IPS DF 6.9 (cell line): ENCODE measurements at regions not wholly inside any gene's neighbourhood (a gene's known extent, or its start where the extent isn't known, plus 50 kb on each side); places are given as distances from the start of the nearest gene placed in this dataset.

Source experiments
- DNase-seq: peaks from one replicate; pipeline ENCODE4 v3.0.0-alpha.2; 2013; ENCODE audit warnings: low read depth, low spot score
- H3K27ac ChIP-seq: one replicate; pipeline ENCODE4 v1.5.1; 2013; ENCODE audit warnings: low read length, control low read depth
- H3K27me3 ChIP-seq: 2 replicates; pipeline ENCODE4 v1.6.1; 2013; ENCODE audit warnings: mild to moderate bottlenecking, low read length; ENCODE audit not compliant: control insufficient read depth, insufficient read depth
- H3K36me3 ChIP-seq: 2 replicates; pipeline ENCODE4 v1.6.1; 2013; ENCODE audit warnings: low read length; ENCODE audit not compliant: control insufficient read depth, insufficient read depth
- H3K4me1 ChIP-seq: 2 replicates; pipeline ENCODE4 v1.6.1; 2013; ENCODE audit warnings: low read length; ENCODE audit not compliant: control insufficient read depth, insufficient read depth
- H3K4me3 ChIP-seq: 2 replicates; pipeline ENCODE4 v1.5.1; 2013; ENCODE audit warnings: mild to moderate bottlenecking, low read length
- H3K9me3 ChIP-seq: 2 replicates; pipeline ENCODE4 v1.6.1; 2013; ENCODE audit warnings: low read length, inconsistent platforms; ENCODE audit not compliant: control insufficient read depth, insufficient read depth
- WGBS: extraction: QIAGEN DNeasy Blood & Tissue Kit; methylation state at CpG from one replicate; pipeline ENCODE4 v1.1.7; 2013; ENCODE audit warnings: mixed read lengths, missing lambda C conversion rate; ENCODE audit not compliant: insufficient read length, insufficient coverage; 5-methylcytosine and 5-hydroxymethylcytosine counted together

- Histone ChIP-seq H3K36me3 (no peaks in the 10 kb centered on the region), H3K9me3 (no peaks in the 10 kb centered on the region), H3K27ac (no peak overlapping the region), H3K4me3 (no peak overlapping the region), H3K27me3 (no peaks in the 10 kb centered on the region), H3K4me1 (peaks cover 3% of the 10 kb centered on the region; the same call in 1 of the 2 replicates)
- WGBS: no CpG with 5 or more reads among the region's 6 CpGs
- DNase-seq: no peak
Measured at GRCh38 chr6:98037571-98037970, 754.6 kb upstream of the MMS22L start.

- Histone ChIP-seq H3K36me3 (no peaks in the 10 kb centered on the region), H3K27me3 (no peaks in the 10 kb centered on the region), H3K27ac (peak overlapping the region; percentile 90), H3K4me1 (peaks cover 4% of the 10 kb centered on the region; the same call in 1 of the 2 replicates), H3K4me3 (no peak overlapping the region), H3K9me3 (no peaks in the 10 kb centered on the region)
- peak; percentile 35 for DNase-seq
- no CpG with 5 or more reads among the region's 5 CpGs for WGBS
Measured at GRCh38 chr6:98039443-98039842, 756.4 kb upstream of the MMS22L start.

- Histone ChIP-seq H3K4me3 (no peak overlapping the region), H3K27ac (no peak overlapping the region), H3K9me3 (no peaks in the 10 kb centered on the region), H3K36me3 (no peaks in the 10 kb centered on the region), H3K4me1 (peaks cover 4% of the 10 kb centered on the region; the same call in 1 of the 2 replicates), H3K27me3 (no peaks in the 10 kb centered on the region)
- DNase-seq: peak; percentile 78
- no CpG with 5 or more reads among the region's 3 CpGs for WGBS
Measured at GRCh38 chr6:98039904-98040607, 757.0 kb upstream of the MMS22L start.

GRCh38 chr6:98041056-98041455 lies 758.0 kb upstream of the MMS22L start:
- H3K27me3 ChIP-seq: no peaks in the 10 kb centered on the region
- H3K27ac ChIP-seq: no peak overlapping the region
- no peak overlapping the region for H3K4me3 ChIP-seq
- peaks cover 5% of the 10 kb centered on the region; the same call in 1 of the 2 replicates for H3K4me1 ChIP-seq
- peak; percentile 41 for DNase-seq
- no peaks in the 10 kb centered on the region for H3K9me3 ChIP-seq
- no peaks in the 10 kb centered on the region for H3K36me3 ChIP-seq

- H3K4me1 ChIP-seq: peaks cover 5% of the 10 kb centered on the region; the same call in 1 of the 2 replicates
Measured at GRCh38 chr6:98041921-98042320, 758.9 kb upstream of the MMS22L start.

GRCh38 chr6:98044151-98044561 lies 761.1 kb upstream of the MMS22L start:
- H3K9me3 ChIP-seq: no peaks in the 10 kb centered on the region

More at GRCh38 chr6:98041921-98042320, 758.9 kb upstream of the MMS22L start:
- H3K27ac ChIP-seq: no peak overlapping the region
- no peak for DNase-seq
- no peaks in the 10 kb centered on the region for H3K36me3 ChIP-seq
- H3K9me3 ChIP-seq: no peaks in the 10 kb centered on the region
- H3K4me3 ChIP-seq: no peak overlapping the region
- WGBS: no CpG with 5 or more reads among the region's 5 CpGs
- no peaks in the 10 kb centered on the region for H3K27me3 ChIP-seq

GRCh38 chr6:98044791-98045470 lies 761.9 kb upstream of the MMS22L start:
- Histone ChIP-seq H3K4me3 (no peak overlapping the region), H3K9me3 (no peaks in the 10 kb centered on the region), H3K27ac (no peak overlapping the region), H3K4me1 (peaks cover 5% of the 10 kb centered on the region; the same call in 1 of the 2 replicates), H3K27me3 (no peaks in the 10 kb centered on the region), H3K36me3 (no peaks in the 10 kb centered on the region)
- DNase-seq: no peak
- WGBS: no CpG with 5 or more reads among the region's 7 CpGs

More at GRCh38 chr6:98044151-98044561, 761.1 kb upstream of the MMS22L start:
- H3K27me3 ChIP-seq: no peaks in the 10 kb centered on the region
- H3K27ac ChIP-seq: no peak overlapping the region
- H3K36me3 ChIP-seq: no peaks in the 10 kb centered on the region
- peaks cover 8% of the 10 kb centered on the region; the same call in 1 of the 2 replicates for H3K4me1 ChIP-seq
- no peak for DNase-seq
- no peak overlapping the region for H3K4me3 ChIP-seq
- WGBS: no CpG with 5 or more reads among the region's 7 CpGs

- H3K4me1 ChIP-seq: peaks cover 5% of the 10 kb centered on the region; the same call in 1 of the 2 replicates
- no peaks in the 10 kb centered on the region for H3K36me3 ChIP-seq
- DNase-seq: no peak
- WGBS: no CpG with 5 or more reads among the region's 2 CpGs
- no peak overlapping the region for H3K4me3 ChIP-seq
- H3K27ac ChIP-seq: no peak overlapping the region
- no peaks in the 10 kb centered on the region for H3K9me3 ChIP-seq
- H3K27me3 ChIP-seq: no peaks in the 10 kb centered on the region
Measured at GRCh38 chr6:98047164-98047563, 764.1 kb upstream of the MMS22L start.

- no CpG with 5 or more reads among the region's 3 CpGs for WGBS
- peaks cover 5% of the 10 kb centered on the region; the same call in 1 of the 2 replicates for H3K4me1 ChIP-seq
Measured at GRCh38 chr6:98047871-98048270, 764.9 kb upstream of the MMS22L start.

GRCh38 chr6:98054453-98054852 lies 771.4 kb upstream of the MMS22L start:
- Histone ChIP-seq H3K36me3 (no peaks in the 10 kb centered on the region), H3K9me3 (no peaks in the 10 kb centered on the region), H3K4me1 (no peaks in the 10 kb centered on the region), H3K27ac (no peak overlapping the region), H3K4me3 (no peak overlapping the region), H3K27me3 (no peaks in the 10 kb centered on the region)
- WGBS: no CpG with 5 or more reads among the region's 2 CpGs
- DNase-seq: no peak

More at GRCh38 chr6:98047871-98048270, 764.9 kb upstream of the MMS22L start:
- DNase-seq: no peak
- Histone ChIP-seq H3K4me3 (no peak overlapping the region), H3K27ac (no peak overlapping the region), H3K9me3 (no peaks in the 10 kb centered on the region), H3K36me3 (no peaks in the 10 kb centered on the region), H3K27me3 (no peaks in the 10 kb centered on the region)
